Activated CD8-positive, alpha-beta memory T cell treated with anti-CD3 and anti-CD28 coated beads for 36 hours (primary cell): ENCODE measurements at regions not wholly inside any gene's neighbourhood (a gene's known extent, or its start where the extent isn't known, plus 50 kb on each side); places are given as distances from the start of the nearest gene placed in this dataset.
"Not testable (repeated sequence)": the region's sequence is repeated elsewhere in the genome, so short reads cannot be mapped to it uniquely, and the experiment has no call there.

Experiments
- CTCF ChIA-PET: fragments of 350-600 bp; sonication (Branson Sonifier 250); formaldehyde crosslinking; loops from one replicate; lab custom pipeline; 2021; ENCODE audit warnings: antibody characterized with exemption; lab: Charles Lee
- POLR2A ChIA-PET: fragments of 350-600 bp; sonication (Branson Sonifier 250); formaldehyde crosslinking; loops from one replicate; lab custom pipeline; 2021; ENCODE audit warnings: antibody characterized with exemption; lab: Charles Lee

- ChIA-PET CTCF (no interaction called here), POLR2A (no interaction called here)
Observed at GRCh38 chr21:28311411-28312190, 681.1 kb downstream of the LTN1 start.

- CTCF ChIA-PET: interaction anchor here (0.6 kb wide), 1 partner anchor 206 kb away, joined by 3 read pairs; no protein-coding TSS in a partner anchor
- POLR2A ChIA-PET: no interaction called here
Observed at GRCh38 chr21:28310711-28311110, 682.0 kb downstream of the LTN1 start.

GRCh38 chr21:28310171-28310685, 682.4 kb downstream of the LTN1 start:
- CTCF ChIA-PET: interaction anchor here (0.6 kb wide), 1 partner anchor 207 kb away, joined by 3 read pairs; no protein-coding TSS in a partner anchor

GRCh38 chr21:28309596-28309995, 683.1 kb downstream of the LTN1 start:
- CTCF ChIA-PET: no interaction called here
- POLR2A ChIA-PET: no interaction called here

More at GRCh38 chr21:28310171-28310685, 682.4 kb downstream of the LTN1 start:
- POLR2A ChIA-PET: no interaction called here

- ChIA-PET CTCF (no interaction called here), POLR2A (interaction anchor here (0.6 kb wide), 1 partner anchor 10 kb away, joined by 3 read pairs; no protein-coding TSS in a partner anchor)
Observed at GRCh38 chr21:28308516-28308915, 684.2 kb downstream of the LTN1 start.

- POLR2A ChIA-PET: no interaction called here
- CTCF ChIA-PET: no interaction called here
Observed at GRCh38 chr21:28299946-28300345, 692.7 kb downstream of the LTN1 start.

- POLR2A ChIA-PET: no interaction called here
- CTCF ChIA-PET: no interaction called here
Observed at GRCh38 chr21:28298251-28298672, 694.4 kb downstream of the LTN1 start.

GRCh38 chr21:28294051-28294450, 698.6 kb downstream of the LTN1 start:
- POLR2A ChIA-PET: no interaction called here
- CTCF ChIA-PET: no interaction called here

- POLR2A ChIA-PET: no interaction called here
- CTCF ChIA-PET: no interaction called here
Observed at GRCh38 chr21:28283641-28284490, 708.8 kb downstream of the LTN1 start.

GRCh38 chr21:28282833-28283232, 709.8 kb downstream of the LTN1 start:
- CTCF ChIA-PET: interaction anchor here (1.2 kb wide), 1 partner anchor 8 kb away, joined by 3 read pairs; no protein-coding TSS in a partner anchor
- POLR2A ChIA-PET: no interaction called here

- CTCF ChIA-PET, POLR2A ChIA-PET: not testable (repeated sequence)
Observed at GRCh38 chr21:28281357-28281756, 711.3 kb downstream of the LTN1 start.

- ChIA-PET POLR2A (no interaction called here), CTCF (no interaction called here)
Observed at GRCh38 chr21:28280611-28281010, 712.1 kb downstream of the LTN1 start.

GRCh38 chr21:28277324-28277723, 715.4 kb downstream of the LTN1 start:
- ChIA-PET CTCF (no interaction called here), POLR2A (no interaction called here)

- ChIA-PET POLR2A (no interaction called here), CTCF (no interaction called here)
Observed at GRCh38 chr21:28272272-28272992, 720.2 kb downstream of the LTN1 start.

GRCh38 chr21:28269173-28269572, 723.5 kb downstream of the LTN1 start:
- CTCF ChIA-PET: no interaction called here
- POLR2A ChIA-PET: no interaction called here

- CTCF ChIA-PET: no interaction called here
- POLR2A ChIA-PET: no interaction called here
Observed at GRCh38 chr21:28268685-28269084, 724.0 kb downstream of the LTN1 start.

- POLR2A ChIA-PET: no interaction called here
- CTCF ChIA-PET: interaction anchor here (0.7 kb wide), 1 partner anchor 360 kb away, joined by 3 read pairs; no protein-coding TSS in a partner anchor
Observed at GRCh38 chr21:28267449-28267848, 725.2 kb downstream of the LTN1 start.

GRCh38 chr21:28266061-28266460, 726.6 kb downstream of the LTN1 start:
- POLR2A ChIA-PET: no interaction called here
- CTCF ChIA-PET: no interaction called here

GRCh38 chr21:28263974-28264373, 728.7 kb downstream of the LTN1 start:
- ChIA-PET POLR2A (no interaction called here), CTCF (no interaction called here)
